HepG2 (cell line): ENCODE measurements at regions not wholly inside any gene's neighbourhood (a gene's known extent, or its start where the extent isn't known, plus 50 kb on each side); places are given as distances from the start of the nearest gene placed in this dataset.

Experiments
- ATAC-seq: fragments of 200-7000 bp; cut with Tn5 transposase; 3 replicates; pipeline ENCODE4 v1.9.1; 2020; ENCODE audit warnings: mild to moderate bottlenecking, moderate library complexity
- BruUV-seq: library from RNA; stranded (reverse); fragments of 400-500 nt; replicated peaks from 2 replicates; lab custom pipeline; 2021; lab: Mats Ljungman, UMichigan
- CTCF ChIA-PET: fragments of 300-600 bp; formaldehyde crosslinking; extraction: SDS; loops from one replicate; lab custom pipeline; 2021; ENCODE audit warnings: low total read pairs, inconsistent platforms, low intra/inter-chr PET ratio; lab: Yijun Ruan, JAX
- POLR2A ChIA-PET: fragments of 350-600 bp; sonication (Branson Sonifier 250); formaldehyde crosslinking; loops from one replicate; lab custom pipeline; 2020; ENCODE audit warnings: antibody characterized with exemption, inconsistent platforms; lab: Yijun Ruan, JAX
- DNase-seq: peaks from one replicate; pipeline ENCODE4 v3.0.0-alpha.2; 2015; ENCODE audit warnings: low spot score
- FAIRE-seq: peaks from 3 replicates; lab custom pipeline; 2011; peaks lifted over from hg19 to GRCh38; lab: Jason Lieb, UNC
- H2AFZ ChIP-seq: one replicate; pipeline ENCODE4 v1.6.1; 2011; ENCODE audit warnings: low read length, inconsistent platforms
- H3K27ac ChIP-seq: fragments of 300-600 bp; 3 replicates; pipeline ENCODE4 v1.8.0; 2011; ENCODE audit warnings: mixed run types, mild to moderate bottlenecking, mixed read lengths, low read length, inconsistent platforms; ENCODE audit not compliant: insufficient read depth; ENCODE audit errors: extremely low read length
- H3K27me3 ChIP-seq, 2 experiments: fragments of 200-600 bp in 1 of 2; 2 replicates in 1 of 2; 3 replicates in 1 of 2; pipeline versions ENCODE4 v1.6.0 to v1.8.0; 2011; ENCODE audit warnings: low read length in 2 of 2, mild to moderate bottlenecking in 2 of 2, moderate library complexity in 2 of 2, inconsistent platforms in 1 of 2; ENCODE audit not compliant: insufficient read depth in 2 of 2, control insufficient read depth in 1 of 2
- H3K36me3 ChIP-seq, 2 experiments: fragments of 200-600 bp in 1 of 2; replicated peaks in 1 of 2; 2 replicates in 1 of 2; 3 replicates in 1 of 2; pipeline versions ENCODE4 v1.5.1 to v1.8.0; 2011; ENCODE audit warnings: low read length in 2 of 2, inconsistent platforms in 1 of 2; ENCODE audit not compliant: insufficient read depth in 2 of 2, control insufficient read depth in 1 of 2
- H3K4me1 ChIP-seq: 2 replicates; pipeline ENCODE4 v1.5.1; 2012; ENCODE audit warnings: low read length, inconsistent platforms; ENCODE audit not compliant: insufficient read depth
- H3K4me2 ChIP-seq: 2 replicates; pipeline ENCODE4 v1.6.0; 2011; ENCODE audit warnings: low read depth, low read length, inconsistent platforms
- H3K4me3 ChIP-seq, 3 experiments: fragments of 200-600 bp in 1 of 3; sonication (generic), shearing (Covaris generic) in 1 of 3; replicated peaks in 1 of 3; 2 replicates each; pipeline ENCODE4 v1.5.1; 2011 to 2016; ENCODE audit warnings: low read length in 3 of 3, inconsistent platforms in 2 of 3, low read depth in 2 of 3, mild to moderate bottlenecking in 2 of 3, control low read depth in 1 of 3, mixed read lengths in 1 of 3; ENCODE audit not compliant: insufficient read depth in 1 of 3
- H3K79me2 ChIP-seq: one replicate; pipeline ENCODE4 v1.6.1; 2011; ENCODE audit warnings: low read length, inconsistent platforms; ENCODE audit not compliant: insufficient read depth
- H3K9ac ChIP-seq: 2 replicates; pipeline ENCODE4 v1.6.0; 2011; ENCODE audit warnings: mild to moderate bottlenecking, low read depth, low read length, inconsistent platforms; ENCODE audit not compliant: insufficient read depth
- H3K9me3 ChIP-seq: 2 replicates; pipeline ENCODE4 v1.5.1; 2012; ENCODE audit warnings: mild to moderate bottlenecking, low read length
- H4K20me1 ChIP-seq: 2 replicates; pipeline ENCODE4 v1.6.0; 2011; ENCODE audit warnings: inconsistent platforms, mild to moderate bottlenecking, low read length, moderate library complexity; ENCODE audit not compliant: insufficient read depth
- ADNP ChIP-seq: sonication (generic); formaldehyde crosslinking; IDR thresholded peaks from 2 replicates; pipeline ENCODE4 v1.4.0; 2020; ENCODE audit warnings: missing genetic modification reagents
- NPAS2 ChIP-seq: sonication (generic); formaldehyde crosslinking; IDR thresholded peaks from 2 replicates; pipeline ENCODE4 v1.8.0; 2022; ENCODE audit warnings: mild to moderate bottlenecking, missing genetic modification reagents, borderline replicate concordance
- SSRP1 ChIP-seq: IDR thresholded peaks from 2 replicates; pipeline ENCODE4 v1.6.1; 2016; ENCODE audit warnings: control low read depth
- ZNF160 ChIP-seq: sonication (generic); formaldehyde crosslinking; IDR thresholded peaks from 2 replicates; pipeline ENCODE4 v1.8.0; 2022; ENCODE audit warnings: mild to moderate bottlenecking, inconsistent platforms, missing genetic modification reagents
- ZNF264 ChIP-seq: sonication (generic); formaldehyde crosslinking; IDR thresholded peaks from 2 replicates; pipeline ENCODE4 v1.4.0; 2020; ENCODE audit warnings: missing genetic modification reagents
- ZNF792 ChIP-seq: IDR thresholded peaks from 2 replicates; pipeline ENCODE4 v1.6.1; 2016
- WGBS: methylation state at CpG from one replicate; pipeline ENCODE4 v1.1.6; 2017; ENCODE audit warnings: low lambda C conversion rate; 5-methylcytosine and 5-hydroxymethylcytosine counted together
- in situ Hi-C: cut with HindIII; loops from 2 replicates; pipeline ENCODE4 v1.10.0; 2017; ENCODE audit warnings: low pct_unique_long_range_greater_than_20kb; ENCODE audit not compliant: extremely low pct_ligation_motif_present
- intact Hi-C: fragments of 100-400 bp; cut with micrococcal nuclease; formaldehyde crosslinking; loops from one replicate; pipeline ENCODE4 v1.10.0; 2022; ENCODE audit not compliant: unreplicated experiment

DNA sequence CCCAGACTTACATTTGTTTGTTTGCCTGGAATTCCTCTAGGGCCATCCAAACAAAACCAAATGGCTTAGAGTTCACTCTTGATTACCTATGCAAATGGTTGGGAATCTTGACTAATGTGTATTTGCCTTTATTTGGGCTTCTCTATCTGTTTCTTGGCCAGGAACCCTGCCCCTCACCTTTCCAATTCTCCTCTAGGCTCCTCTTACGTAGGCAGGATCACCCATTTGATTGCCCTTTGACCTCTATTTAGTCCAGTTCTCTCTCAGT is 123.0 kb upstream of the DYRK2 start:
- no peak overlapping the region for H2AFZ ChIP-seq
- ChIA-PET CTCF (no interaction called here), POLR2A (no interaction called here)
- no peak for TF ChIP-seq ZNF792 (CRISPR knock-in tag)
- TF ChIP-seq ZNF160: no peak
- no peak for TF ChIP-seq NPAS2 (CRISPR knock-in tag)
- TF ChIP-seq ADNP (CRISPR knock-in tag): no peak
- no peaks in the 10 kb centered on the region for H3K36me3 ChIP-seq
- ATAC-seq (no peak), FAIRE-seq (no peak), DNase-seq (no peak)
- no peaks in the 10 kb centered on the region for H3K27me3 ChIP-seq
- 0% methylated on average over 1 of the region's 1 CpG for WGBS
- no peak overlapping the region for H3K4me2 ChIP-seq
- no peaks in the 10 kb centered on the region for H3K79me2 ChIP-seq
- intact Hi-C loops: no loop called here
- H3K9ac ChIP-seq: no peak overlapping the region
- no peaks in the 10 kb centered on the region for H3K4me1 ChIP-seq
- H4K20me1 ChIP-seq: no peaks in the 10 kb centered on the region
- no peaks in the 10 kb centered on the region for H3K9me3 ChIP-seq
- H3K4me3 ChIP-seq: no peak overlapping the region
- H3K27ac ChIP-seq: no peak overlapping the region
- in situ Hi-C loops: no loop called here
- BruUV-seq: no TSS peak

DNA sequence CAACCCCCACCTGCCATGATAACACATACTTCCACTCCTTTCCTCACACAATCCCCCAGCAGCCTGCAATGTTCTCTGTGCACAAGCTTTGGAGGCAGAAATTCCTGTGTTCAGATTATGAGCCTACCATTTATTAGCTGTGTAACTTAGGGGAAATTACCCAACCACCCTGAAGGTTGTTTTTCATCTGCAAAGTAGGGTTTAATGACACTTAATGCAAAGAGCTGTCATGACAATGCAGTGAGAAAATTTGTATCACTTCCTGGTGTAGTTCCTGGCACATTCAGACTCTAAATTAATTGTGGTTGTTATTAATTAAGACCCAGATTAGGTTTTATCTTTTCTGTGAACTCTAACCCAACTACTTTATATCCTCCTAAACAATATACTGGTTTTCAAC is 122.4 kb upstream of the DYRK2 start:
- Histone ChIP-seq H3K27ac (no peak overlapping the region), H3K79me2 (no peaks in the 10 kb centered on the region), H3K4me3 (no peak overlapping the region), H3K9ac (no peak overlapping the region), H3K4me1 (no peaks in the 10 kb centered on the region), H3K36me3 (no peaks in the 10 kb centered on the region), H2AFZ (no peak overlapping the region), H4K20me1 (no peaks in the 10 kb centered on the region)
- FAIRE-seq (no peak), ATAC-seq (no peak), DNase-seq (no peak)
- TF ChIP-seq SSRP1 (CRISPR knock-in tag): no peak
- TF ChIP-seq ZNF264 (CRISPR knock-in tag): no peak
- TF ChIP-seq, all 625 proteins: peak for 0
- no peaks in the 10 kb centered on the region for H3K9me3 ChIP-seq
- no peaks in the 10 kb centered on the region for H3K27me3 ChIP-seq
- intact Hi-C loops (no loop called here), in situ Hi-C loops (no loop called here)
- BruUV-seq: no TSS peak
- CTCF ChIA-PET: no interaction called here
- no peak overlapping the region for H3K4me2 ChIP-seq
- POLR2A ChIA-PET: no interaction called here
